GM23248 (cell line): ENCODE measurements at regions not wholly inside any gene's neighbourhood (a gene's known extent, or its start where the extent isn't known, plus 50 kb on each side); places are given as distances from the start of the nearest gene placed in this dataset.

Experiments
- EZH2 ChIP-seq: fragments of 200-600 bp; sonication (generic); IDR thresholded peaks from 2 replicates; pipeline ENCODE4 v1.6.1; 2018; ENCODE audit warnings: antibody characterized with exemption, mild to moderate bottlenecking; ENCODE audit not compliant: insufficient read depth, poor library complexity, severe bottlenecking
- EZH2phosphoT487 ChIP-seq: fragments of 200-600 bp; sonication (generic); IDR thresholded peaks from 2 replicates; pipeline ENCODE4 v1.6.1; 2018; ENCODE audit warnings: antibody characterized with exemption, moderate library complexity, mild to moderate bottlenecking, low read depth; ENCODE audit not compliant: insufficient read depth

GRCh38 chr11:110023711-110024110 lies 69.5 kb upstream of the ZC3H12C start:
- no peak for TF ChIP-seq EZH2phosphoT487
- TF ChIP-seq EZH2 = no peak
